Nephron progenitor cell (in vitro differentiated cells): ENCODE measurements at regions not wholly inside any gene's neighbourhood (a gene's known extent, or its start where the extent isn't known, plus 50 kb on each side); places are given as distances from the start of the nearest gene placed in this dataset.
"Not testable (repeated sequence)": the region's sequence is repeated elsewhere in the genome, so short reads cannot be mapped to it uniquely, and the experiment has no call there.

ENCODE experiments used
- DNase-seq: peaks from one replicate; pipeline ENCODE4 v3.0.0; 2021
- H3K27ac Mint-ChIP-seq: 2 replicates; pipeline ENCODE4 v1.8.0; 2021; ENCODE audit warnings: mild to moderate bottlenecking, moderate library complexity, mixed read lengths
- H3K27me3 Mint-ChIP-seq: 2 replicates; pipeline ENCODE4 v1.8.0; 2021; ENCODE audit warnings: mild to moderate bottlenecking, low read depth, mixed read lengths; ENCODE audit not compliant: poor library complexity
- H3K36me3 Mint-ChIP-seq: 2 replicates; pipeline ENCODE4 v1.8.0; 2021; ENCODE audit warnings: low read depth, mixed read lengths
- H3K4me1 Mint-ChIP-seq: 2 replicates; pipeline ENCODE4 v1.8.0; 2021; ENCODE audit warnings: mixed read lengths
- H3K4me3 Mint-ChIP-seq: 2 replicates; pipeline ENCODE4 v1.8.0; 2021; ENCODE audit warnings: mild to moderate bottlenecking, moderate library complexity, mixed read lengths
- H3K9me3 Mint-ChIP-seq: 2 replicates; pipeline ENCODE4 v1.8.0; 2021; ENCODE audit warnings: mild to moderate bottlenecking, moderate library complexity, mixed read lengths
- CTCF ChIP-seq: fragments of 200-600 bp; sonication (generic); IDR thresholded peaks from 2 replicates; pipeline ENCODE4 v1.5.0; 2021; ENCODE audit warnings: antibody characterized with exemption

- no peak for DNase-seq
- Mint-ChIP-seq H3K27ac (peak overlapping the region; percentile 30), H3K4me1 (peaks cover 9% of the 10 kb centered on the region), H3K27me3 (no peaks in the 10 kb centered on the region), H3K9me3 (no peaks in the 10 kb centered on the region), H3K36me3 (no peaks in the 10 kb centered on the region), H3K4me3 (no peak overlapping the region)
- TF ChIP-seq CTCF = no peak
Measured at GRCh38 chr1:232705815-232706575, 76.1 kb upstream of the SIPA1L2 start.

GRCh38 chr1:232707142-232707541 is 77.2 kb upstream of the SIPA1L2 start:
- peaks cover 9% of the 10 kb centered on the region for H3K4me1 Mint-ChIP-seq
- no peak overlapping the region for H3K4me3 Mint-ChIP-seq
- H3K36me3 Mint-ChIP-seq = no peaks in the 10 kb centered on the region
- H3K27ac Mint-ChIP-seq = no peak overlapping the region
- H3K27me3 Mint-ChIP-seq = no peaks in the 10 kb centered on the region
- DNase-seq = no peak
- no peaks in the 10 kb centered on the region for H3K9me3 Mint-ChIP-seq
- TF ChIP-seq CTCF = no peak

DNA sequence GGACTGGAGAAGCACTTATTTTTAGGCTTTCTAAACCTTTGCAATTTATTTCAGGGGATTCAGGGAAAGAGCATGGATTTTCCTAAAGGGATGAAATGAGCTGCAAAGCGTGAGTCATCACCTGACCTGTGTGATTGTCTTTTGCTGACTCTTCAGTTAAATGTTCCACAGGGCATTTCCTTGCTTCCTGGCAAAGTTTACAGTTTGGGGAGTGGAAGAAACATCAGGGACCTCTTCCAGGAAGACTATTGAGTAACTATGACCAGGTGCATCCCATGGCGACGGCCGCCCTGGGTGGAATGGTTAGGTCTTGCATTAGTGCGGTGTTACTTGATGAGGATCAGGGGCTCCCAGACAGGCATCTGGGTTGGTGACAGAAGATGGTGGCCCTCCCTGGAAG is 79.5 kb upstream of the SIPA1L2 start:
- H3K9me3 Mint-ChIP-seq = peaks cover 13% of the 10 kb centered on the region
- H3K27ac Mint-ChIP-seq = no peak overlapping the region
- H3K4me1 Mint-ChIP-seq = peaks cover 8% of the 10 kb centered on the region
- TF ChIP-seq CTCF = no peak
- DNase-seq = no peak
- no peak overlapping the region for H3K4me3 Mint-ChIP-seq
- H3K27me3 Mint-ChIP-seq = no peaks in the 10 kb centered on the region
- H3K36me3 Mint-ChIP-seq = peaks cover 4% of the 10 kb centered on the region

- H3K36me3 Mint-ChIP-seq = peaks cover 4% of the 10 kb centered on the region
- H3K4me3 Mint-ChIP-seq = no peak overlapping the region
- H3K9me3 Mint-ChIP-seq = peaks cover 19% of the 10 kb centered on the region
- H3K4me1 Mint-ChIP-seq = no peaks in the 10 kb centered on the region
- no peaks in the 10 kb centered on the region for H3K27me3 Mint-ChIP-seq
- DNase-seq = no peak
- H3K27ac Mint-ChIP-seq = no peak overlapping the region
- TF ChIP-seq CTCF = no peak
Measured at GRCh38 chr1:232711996-232712395, 82.1 kb upstream of the SIPA1L2 start.

- Mint-ChIP-seq H3K27ac (no peak overlapping the region), H3K27me3 (peaks cover 3% of the 10 kb centered on the region), H3K36me3 (peaks cover 4% of the 10 kb centered on the region), H3K4me3 (no peak overlapping the region), H3K9me3 (peaks cover 31% of the 10 kb centered on the region), H3K4me1 (no peaks in the 10 kb centered on the region)
- no peak for TF ChIP-seq CTCF
- DNase-seq = no peak
Measured at GRCh38 chr1:232713785-232714184, 83.9 kb upstream of the SIPA1L2 start.

DNA sequence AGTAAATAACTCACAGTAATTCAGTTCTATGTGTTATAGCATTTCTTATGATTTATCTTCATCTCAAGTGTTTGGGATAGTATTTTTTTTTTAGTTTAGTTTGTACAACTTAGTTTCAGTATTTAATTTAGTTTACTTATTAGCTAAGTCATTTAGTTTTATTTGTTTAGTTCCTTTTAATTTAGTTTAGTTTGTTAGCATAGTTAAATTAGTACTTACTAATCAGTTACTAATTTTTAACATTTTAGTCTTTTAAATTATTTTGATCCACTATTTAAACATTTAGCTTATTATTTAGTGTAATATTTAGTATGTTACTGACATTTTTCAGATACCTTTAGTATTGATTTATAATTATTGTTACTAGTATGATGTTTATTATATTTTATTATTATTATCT is 85.2 kb upstream of the SIPA1L2 start:
- Mint-ChIP-seq H3K9me3 (peaks cover 38% of the 10 kb centered on the region), H3K4me1 (no peaks in the 10 kb centered on the region), H3K27ac (no peak overlapping the region), H3K27me3 (peaks cover 3% of the 10 kb centered on the region), H3K36me3 (peaks cover 7% of the 10 kb centered on the region), H3K4me3 (no peak overlapping the region)
- no peak for TF ChIP-seq CTCF
- DNase-seq = no peak

- H3K27me3 Mint-ChIP-seq, H3K27ac Mint-ChIP-seq, DNase-seq, H3K36me3 Mint-ChIP-seq, H3K4me3 Mint-ChIP-seq, H3K4me1 Mint-ChIP-seq: not testable (repeated sequence)
- H3K9me3 Mint-ChIP-seq = peaks cover 38% of the 10 kb centered on the region
Measured at GRCh38 chr1:232717911-232718310, 87.3 kb upstream of the MAP10 start.
